PC-9 (cell line): ENCODE measurements at regions not wholly inside any gene's neighbourhood (a gene's known extent, or its start where the extent isn't known, plus 50 kb on each side); places are given as distances from the start of the nearest gene placed in this dataset.

ENCODE experiments used
- BruUV-seq: library from RNA; stranded (reverse); fragments of 400-500 nt; replicated peaks from 2 replicates; lab custom pipeline; 2021; lab: Mats Ljungman, UMichigan
- CTCF ChIA-PET: fragments of 300-600 bp; sonication (Branson Sonifier 250); formaldehyde crosslinking; loops from one replicate; lab custom pipeline; 2022; ENCODE audit warnings: antibody characterized with exemption; lab: Charles Lee
- POLR2A ChIA-PET: fragments of 300-600 bp; sonication (Branson Sonifier 250); formaldehyde crosslinking; loops from one replicate; lab custom pipeline; 2022; ENCODE audit warnings: antibody characterized with exemption; ENCODE audit not compliant: unreplicated experiment; lab: Charles Lee
- DNase-seq, 2 experiments: peaks; one replicate each; pipeline versions ENCODE4 v3.0.0 to v3.0.0-alpha.2; 2015 to 2022; ENCODE audit warnings: mixed read lengths in 1 of 2
- H2AFZ ChIP-seq: fragments of 200-600 bp; sonication (generic); 2 replicates; pipeline ENCODE4 v1.8.1; 2017; ENCODE audit warnings: antibody characterized with exemption
- H3F3A ChIP-seq: fragments of 200-600 bp; sonication (generic); 2 replicates; pipeline ENCODE4 v1.8.1; 2017; ENCODE audit warnings: antibody characterized with exemption, mild to moderate bottlenecking, low read depth; ENCODE audit not compliant: insufficient read depth
- H3K27ac ChIP-seq: fragments of 200-600 bp; sonication (generic); 2 replicates; pipeline ENCODE4 v1.6.1; 2016; ENCODE audit warnings: mixed run types
- H3K27me3 ChIP-seq: fragments of 200-600 bp; sonication (generic); 2 replicates; pipeline ENCODE4 v1.6.1; 2016; ENCODE audit warnings: low read depth, mixed run types; ENCODE audit not compliant: insufficient read depth
- H3K36me3 ChIP-seq: fragments of 200-600 bp; sonication (generic); 2 replicates; pipeline ENCODE4 v1.6.1; 2016; ENCODE audit warnings: low read depth, mixed run types
- H3K4me1 ChIP-seq: fragments of 200-600 bp; sonication (generic); replicated peaks from 2 replicates; pipeline ENCODE4 v1.6.1; 2016; ENCODE audit warnings: mixed run types; ENCODE audit not compliant: insufficient read depth
- H3K4me2 ChIP-seq: fragments of 200-600 bp; sonication (generic); 2 replicates; pipeline ENCODE4 v1.6.1; 2017; ENCODE audit warnings: mixed run types
- H3K4me3 ChIP-seq: fragments of 200-600 bp; sonication (generic); 2 replicates; pipeline ENCODE4 v1.6.1; 2016; ENCODE audit warnings: mixed run types
- H3K79me2 ChIP-seq: fragments of 200-600 bp; sonication (generic); 2 replicates; pipeline ENCODE4 v1.6.1; 2017; ENCODE audit warnings: low read depth, mixed run types
- H3K9me2 ChIP-seq: fragments of 200-600 bp; sonication (generic); 2 replicates; pipeline ENCODE4 v1.8.1; 2017; ENCODE audit warnings: mild to moderate bottlenecking; ENCODE audit not compliant: insufficient read depth
- H3K9me3 ChIP-seq: fragments of 200-600 bp; sonication (generic); 2 replicates; pipeline ENCODE4 v1.8.1; 2016; ENCODE audit warnings: low read depth; ENCODE audit not compliant: insufficient read depth
- H4K20me1 ChIP-seq: fragments of 200-600 bp; sonication (generic); 2 replicates; pipeline ENCODE4 v1.8.1; 2017; ENCODE audit not compliant: insufficient read depth
- EZH2 ChIP-seq: fragments of 200-600 bp; sonication (generic); IDR thresholded peaks from 2 replicates; pipeline ENCODE4 v1.8.0; 2017; ENCODE audit warnings: antibody characterized with exemption, low read depth
- intact Hi-C: fragments of 100-400 bp; cut with micrococcal nuclease; formaldehyde crosslinking; loops from one replicate; pipeline ENCODE4 v1.10.0; 2022; ENCODE audit not compliant: unreplicated experiment
- TF ChIP-seq, protein P1 (sequence below): fragments of 200-600 bp; sonication (generic); conservative IDR thresholded peaks from 2 replicates; pipeline ENCODE4 v1.6.1; 2017; ENCODE audit warnings: mixed run types, antibody characterized with exemption, mild to moderate bottlenecking, moderate library complexity

DNA sequence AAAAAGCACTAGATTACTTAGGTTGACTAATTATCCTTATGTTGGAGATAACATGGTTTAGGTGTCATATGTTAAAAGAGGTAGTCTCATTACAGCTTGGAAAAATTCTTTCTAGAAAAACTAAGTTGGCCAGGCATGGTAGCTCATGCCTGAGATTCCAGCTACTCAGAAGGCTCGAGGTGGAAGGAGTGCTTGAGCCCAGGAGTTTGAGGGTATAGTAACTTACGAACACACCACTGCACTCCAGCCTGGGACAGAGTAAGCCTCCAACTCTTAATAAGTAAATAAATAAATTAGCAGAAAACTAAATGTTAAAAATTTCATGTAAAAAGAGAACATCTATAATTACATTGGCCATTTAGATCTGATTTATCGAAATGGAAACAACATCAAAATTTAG, 177.2 kb downstream of the NR4A2 start:
- Histone ChIP-seq H3F3A (no peaks in the 10 kb centered on the region), H3K9me2 (no peaks in the 10 kb centered on the region), H3K4me3 (no peak overlapping the region), H3K27ac (no peak overlapping the region), H3K4me1 (no peaks in the 10 kb centered on the region), H2AFZ (no peak overlapping the region), H4K20me1 (no peaks in the 10 kb centered on the region), H3K9me3 (no peaks in the 10 kb centered on the region), H3K36me3 (no peaks in the 10 kb centered on the region), H3K79me2 (no peaks in the 10 kb centered on the region), H3K27me3 (no peaks in the 10 kb centered on the region), H3K4me2 (no peak overlapping the region)
- BruUV-seq, result no TSS peak
- DNase-seq, result no peak
- ChIA-PET CTCF (no interaction called here), POLR2A (no interaction called here)
- TF ChIP-seq, protein P1, sequence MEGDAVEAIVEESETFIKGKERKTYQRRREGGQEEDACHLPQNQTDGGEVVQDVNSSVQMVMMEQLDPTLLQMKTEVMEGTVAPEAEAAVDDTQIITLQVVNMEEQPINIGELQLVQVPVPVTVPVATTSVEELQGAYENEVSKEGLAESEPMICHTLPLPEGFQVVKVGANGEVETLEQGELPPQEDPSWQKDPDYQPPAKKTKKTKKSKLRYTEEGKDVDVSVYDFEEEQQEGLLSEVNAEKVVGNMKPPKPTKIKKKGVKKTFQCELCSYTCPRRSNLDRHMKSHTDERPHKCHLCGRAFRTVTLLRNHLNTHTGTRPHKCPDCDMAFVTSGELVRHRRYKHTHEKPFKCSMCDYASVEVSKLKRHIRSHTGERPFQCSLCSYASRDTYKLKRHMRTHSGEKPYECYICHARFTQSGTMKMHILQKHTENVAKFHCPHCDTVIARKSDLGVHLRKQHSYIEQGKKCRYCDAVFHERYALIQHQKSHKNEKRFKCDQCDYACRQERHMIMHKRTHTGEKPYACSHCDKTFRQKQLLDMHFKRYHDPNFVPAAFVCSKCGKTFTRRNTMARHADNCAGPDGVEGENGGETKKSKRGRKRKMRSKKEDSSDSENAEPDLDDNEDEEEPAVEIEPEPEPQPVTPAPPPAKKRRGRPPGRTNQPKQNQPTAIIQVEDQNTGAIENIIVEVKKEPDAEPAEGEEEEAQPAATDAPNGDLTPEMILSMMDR, result no peak
- no peak for TF ChIP-seq EZH2
- intact Hi-C loops, result no loop called here

DNA sequence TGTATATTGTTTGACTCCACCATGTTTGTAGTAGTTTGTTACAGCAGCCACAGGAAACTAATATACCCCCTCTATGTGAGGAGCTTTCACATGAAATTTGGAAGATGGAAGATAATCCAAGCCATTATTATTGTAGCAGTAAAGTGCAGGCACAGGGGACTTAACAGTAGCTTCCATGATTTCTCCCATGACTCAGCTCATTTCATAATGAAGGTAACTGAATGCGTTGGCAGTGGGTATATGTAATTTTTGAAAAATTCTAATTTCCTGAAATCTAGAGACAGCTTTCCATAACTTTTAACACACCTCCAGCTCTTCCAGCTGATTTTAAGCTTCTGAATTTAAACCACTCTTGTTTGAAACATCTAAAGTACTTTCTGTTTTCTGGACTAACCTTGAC, 181.2 kb downstream of the NR4A2 start:
- H4K20me1 ChIP-seq, result no peaks in the 10 kb centered on the region
- ChIA-PET CTCF (no interaction called here), POLR2A (no interaction called here)
- no peaks in the 10 kb centered on the region for H3K9me3 ChIP-seq
- H3K27ac ChIP-seq, result no peak overlapping the region
- no peaks in the 10 kb centered on the region for H3K4me1 ChIP-seq
- H3F3A ChIP-seq, result no peaks in the 10 kb centered on the region
- no peaks in the 10 kb centered on the region for H3K79me2 ChIP-seq
- no peaks in the 10 kb centered on the region for H3K9me2 ChIP-seq
- TF ChIP-seq, protein P1, result no peak
- no peak for TF ChIP-seq EZH2
- no peak overlapping the region for H2AFZ ChIP-seq
- H3K4me2 ChIP-seq, result no peak overlapping the region
- no peak overlapping the region for H3K4me3 ChIP-seq
- no peaks in the 10 kb centered on the region for H3K27me3 ChIP-seq
- H3K36me3 ChIP-seq, result no peaks in the 10 kb centered on the region
- no peak for DNase-seq
- intact Hi-C loops, result no loop called here
- no TSS peak for BruUV-seq

- POLR2A ChIA-PET, result no interaction called here
These were observed 184.8 kb downstream of the NR4A2 start for GRCh38 chr2:156147594-156148330.

More at GRCh38 chr2:156147594-156148330, 184.8 kb downstream of the NR4A2 start:
- Histone ChIP-seq H3K27ac (no peak overlapping the region), H4K20me1 (no peaks in the 10 kb centered on the region), H3F3A (no peaks in the 10 kb centered on the region), H3K36me3 (no peaks in the 10 kb centered on the region), H3K79me2 (no peaks in the 10 kb centered on the region), H3K4me3 (no peak overlapping the region), H3K4me1 (no peaks in the 10 kb centered on the region), H2AFZ (no peak overlapping the region), H3K4me2 (no peak overlapping the region), H3K27me3 (no peaks in the 10 kb centered on the region), H3K9me3 (no peaks in the 10 kb centered on the region), H3K9me2 (no peaks in the 10 kb centered on the region)
- CTCF ChIA-PET, result no interaction called here
- DNase-seq, result no peak
- intact Hi-C loops, result no loop called here
- TF ChIP-seq EZH2, result no peak
- TF ChIP-seq, protein P1, result no peak
- no TSS peak for BruUV-seq
